IPS-18c (cell line): ENCODE measurements at regions not wholly inside any gene's neighbourhood (a gene's known extent, or its start where the extent isn't known, plus 50 kb on each side); places are given as distances from the start of the nearest gene placed in this dataset.
"Not testable (repeated sequence)": the region's sequence is repeated elsewhere in the genome, so short reads cannot be mapped to it uniquely, and the experiment has no call there.

Experiments
- H3K4me3 ChIP-seq: 2 replicates; pipeline ENCODE4 v1.7.0; 2013; ENCODE audit warnings: low read depth, mild to moderate bottlenecking, low read length, moderate library complexity; ENCODE audit not compliant: insufficient read depth
- H3K9me3 ChIP-seq: one replicate; pipeline ENCODE4 v1.6.1; 2013; ENCODE audit warnings: mild to moderate bottlenecking, low read length, moderate library complexity; ENCODE audit not compliant: control insufficient read depth, insufficient read depth

GRCh38 chr12:61137677-61138414, 1122.4 kb upstream of the USP15 start:
- Histone ChIP-seq H3K9me3 (peaks cover 5% of the 10 kb centered on the region), H3K4me3 (no peak overlapping the region)

GRCh38 chr12:61138415-61138759, 1121.8 kb upstream of the USP15 start:
- Histone ChIP-seq H3K9me3 (peaks cover 5% of the 10 kb centered on the region), H3K4me3 (no peak overlapping the region)

- Histone ChIP-seq H3K4me3 (no peak overlapping the region), H3K9me3 (no peaks in the 10 kb centered on the region)
Observed at GRCh38 chr12:61161961-61162360, 1098.2 kb upstream of the USP15 start.

DNA sequence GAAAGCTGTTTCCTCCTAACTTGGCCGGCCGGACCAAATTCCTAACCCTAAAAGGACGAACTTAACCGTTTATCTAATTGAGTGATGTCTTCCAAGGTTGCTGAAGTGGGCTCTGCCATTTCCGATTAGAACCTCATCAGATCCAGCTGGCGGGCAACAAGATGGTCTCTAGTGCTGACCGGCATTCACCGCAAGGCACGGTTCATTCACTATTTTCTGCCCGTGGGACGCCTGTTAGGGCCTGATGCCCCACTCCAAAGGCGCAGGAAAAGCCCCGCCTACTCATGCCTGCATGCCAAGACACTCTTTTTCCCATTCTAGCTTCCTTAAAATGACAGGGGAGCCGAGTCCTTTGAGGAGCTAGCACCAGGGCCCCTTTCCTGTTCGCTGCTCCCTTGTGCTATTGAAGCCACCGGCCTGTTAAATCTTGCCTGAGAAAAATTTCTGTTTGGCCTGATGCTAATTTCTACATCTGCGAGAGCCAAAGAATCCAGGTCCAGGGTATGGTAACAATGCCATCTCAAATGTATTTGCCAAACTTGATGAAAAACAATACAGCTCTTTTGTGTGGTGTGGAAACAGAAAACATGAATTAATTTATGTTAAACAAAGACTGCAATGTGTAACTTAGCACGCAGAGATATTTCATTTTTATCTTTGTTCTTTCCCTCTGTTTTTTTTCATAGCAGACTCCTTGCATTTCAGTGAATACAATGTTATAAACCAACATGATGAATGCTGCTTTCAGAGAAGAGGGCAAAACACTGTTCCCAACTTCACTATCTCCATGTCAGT, 1071.2 kb upstream of the USP15 start:
- Histone ChIP-seq H3K4me3 (no peak overlapping the region), H3K9me3 (no peaks in the 10 kb centered on the region)

GRCh38 chr12:61213646-61214045, 1046.6 kb upstream of the USP15 start:
- H3K4me3 ChIP-seq: no peak overlapping the region
- no peaks in the 10 kb centered on the region for H3K9me3 ChIP-seq

DNA sequence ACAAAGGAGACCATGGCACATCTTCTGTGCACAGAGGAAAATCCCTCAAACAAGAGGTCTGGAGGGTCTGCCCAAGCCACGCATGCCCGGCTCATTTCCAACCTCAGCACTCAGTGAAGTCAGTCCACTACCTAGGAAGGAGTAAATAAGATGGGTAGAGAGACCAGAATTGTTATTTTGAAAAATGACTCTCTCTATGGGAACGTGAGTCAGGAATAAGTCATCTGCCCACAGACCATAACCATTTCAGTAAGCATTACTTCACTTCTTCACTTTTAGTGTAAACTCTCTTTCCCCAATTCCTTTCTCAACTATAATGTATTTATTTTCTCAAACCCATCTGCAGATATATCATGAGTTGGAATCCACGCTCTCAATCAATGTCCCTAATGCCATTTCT, 1039.9 kb upstream of the USP15 start:
- Histone ChIP-seq H3K4me3 (no peak overlapping the region), H3K9me3 (no peaks in the 10 kb centered on the region)

DNA sequence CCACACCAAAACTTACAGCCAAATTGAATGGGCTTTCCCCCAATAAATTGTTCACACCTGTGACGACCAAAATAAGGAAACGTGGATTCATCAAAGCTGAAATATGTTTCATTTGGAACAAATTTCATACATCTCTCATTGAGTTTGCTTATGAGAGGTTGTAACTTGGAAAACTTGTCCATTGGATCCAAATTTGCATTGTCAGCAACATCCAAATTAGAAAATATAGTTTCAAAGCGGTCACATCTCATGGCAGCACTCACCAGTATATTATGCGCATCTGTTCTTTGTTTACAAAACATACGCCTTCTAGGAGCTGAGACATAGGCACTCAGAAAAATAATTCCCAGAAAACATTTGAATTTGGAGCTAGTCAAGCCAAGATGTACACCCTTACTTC, 1028.2 kb upstream of the USP15 start:
- Histone ChIP-seq H3K4me3 (no peak overlapping the region), H3K9me3 (no peaks in the 10 kb centered on the region)

GRCh38 chr12:61250303-61250702, 1009.9 kb upstream of the USP15 start:
- peaks cover 3% of the 10 kb centered on the region for H3K9me3 ChIP-seq
- H3K4me3 ChIP-seq: no peak overlapping the region

GRCh38 chr12:61251076-61251475, 1009.1 kb upstream of the USP15 start:
- peaks cover 3% of the 10 kb centered on the region for H3K9me3 ChIP-seq
- no peak overlapping the region for H3K4me3 ChIP-seq

- Histone ChIP-seq H3K4me3 (no peak overlapping the region), H3K9me3 (peaks cover 3% of the 10 kb centered on the region)
Observed at GRCh38 chr12:61254225-61254624, 1006.0 kb upstream of the USP15 start.

DNA sequence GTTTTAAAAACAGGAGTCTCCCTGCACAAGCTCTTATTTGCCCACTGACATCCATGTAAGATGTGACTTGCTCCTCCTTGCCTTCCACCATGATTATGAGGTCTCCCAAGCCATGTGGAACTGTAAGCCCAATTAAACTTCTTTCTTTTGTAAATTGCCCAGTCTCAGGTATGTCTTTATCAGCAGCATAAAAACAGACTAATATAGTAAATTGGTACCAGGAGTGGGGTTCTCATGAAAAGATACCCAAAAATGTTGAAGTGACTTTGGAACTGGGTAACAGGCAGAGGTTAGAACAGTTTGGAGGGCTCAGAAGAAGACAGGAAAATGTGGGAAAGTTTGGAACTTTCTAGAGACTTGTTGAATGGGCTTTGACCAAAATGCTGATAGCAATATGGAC, 995.9 kb upstream of the USP15 start:
- not testable (repeated sequence) for H3K4me3 ChIP-seq, H3K9me3 ChIP-seq

DNA sequence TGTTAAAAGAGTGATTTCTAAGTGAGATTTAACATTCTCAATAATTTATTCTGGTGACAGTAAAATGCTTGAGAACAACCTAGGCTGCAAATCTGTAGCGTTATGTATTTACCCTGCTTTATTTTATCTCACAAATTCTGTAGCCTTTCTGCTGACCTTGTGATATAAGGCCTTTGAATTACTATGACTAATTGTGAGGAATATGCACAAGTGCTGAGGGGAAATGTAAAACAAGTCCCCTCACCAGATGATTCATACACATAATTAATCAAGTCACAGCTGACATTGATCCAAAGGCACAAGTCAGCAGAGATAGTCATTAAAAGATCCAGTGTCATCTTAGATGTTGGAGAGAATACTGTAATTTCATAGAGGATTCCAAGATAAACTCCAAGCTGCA, 992.7 kb upstream of the USP15 start:
- H3K4me3 ChIP-seq: no peak overlapping the region
- peaks cover 4% of the 10 kb centered on the region for H3K9me3 ChIP-seq

- H3K9me3 ChIP-seq: no peaks in the 10 kb centered on the region
Observed at GRCh38 chr12:61272441-61272840, 987.8 kb upstream of the USP15 start.

DNA sequence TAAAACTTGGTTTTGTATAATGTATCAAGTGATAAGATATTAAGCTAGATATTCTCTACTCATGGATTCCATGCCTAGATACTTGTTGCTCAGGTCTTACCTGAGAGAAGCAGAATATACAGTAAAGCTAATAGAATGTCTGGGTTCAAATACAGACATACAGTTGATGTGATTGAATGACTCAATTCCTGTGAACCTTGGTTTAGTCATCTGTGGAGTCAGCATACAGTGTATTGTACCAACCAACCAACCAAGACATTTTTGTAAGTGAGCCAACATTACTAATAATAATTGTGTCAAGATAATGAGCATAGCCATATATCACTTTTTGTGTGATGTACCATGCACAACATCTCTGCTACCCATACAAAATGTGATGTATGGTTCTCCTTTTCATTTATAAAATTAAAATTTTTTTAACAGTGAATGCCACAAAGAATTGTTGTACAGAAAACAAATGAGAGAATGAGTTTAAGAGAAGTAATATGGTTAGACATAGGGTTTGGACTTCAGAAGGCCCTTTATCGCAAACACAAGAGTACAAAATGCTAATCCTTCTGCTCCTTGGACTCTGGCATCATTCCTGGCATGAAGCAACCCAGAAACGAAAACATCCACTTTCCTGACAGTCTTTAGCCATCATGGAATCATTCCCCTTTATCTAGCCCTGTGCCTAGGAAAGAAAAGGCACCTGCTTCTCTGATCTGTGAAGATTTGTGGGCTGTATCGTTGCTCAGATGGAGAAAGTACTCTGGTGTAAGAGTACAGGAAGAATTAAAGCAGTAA, 977.2 kb upstream of the USP15 start:
- H3K4me3 ChIP-seq: no peak overlapping the region
- no peaks in the 10 kb centered on the region for H3K9me3 ChIP-seq

More at GRCh38 chr12:61272441-61272840, 987.8 kb upstream of the USP15 start:
- H3K4me3 ChIP-seq: no peak overlapping the region

GRCh38 chr12:61290473-61290872, 969.7 kb upstream of the USP15 start:
- peaks cover 6% of the 10 kb centered on the region for H3K9me3 ChIP-seq
- no peak overlapping the region for H3K4me3 ChIP-seq

GRCh38 chr12:61291647-61292046, 968.6 kb upstream of the USP15 start:
- Histone ChIP-seq H3K9me3 (peaks cover 6% of the 10 kb centered on the region), H3K4me3 (no peak overlapping the region)

DNA sequence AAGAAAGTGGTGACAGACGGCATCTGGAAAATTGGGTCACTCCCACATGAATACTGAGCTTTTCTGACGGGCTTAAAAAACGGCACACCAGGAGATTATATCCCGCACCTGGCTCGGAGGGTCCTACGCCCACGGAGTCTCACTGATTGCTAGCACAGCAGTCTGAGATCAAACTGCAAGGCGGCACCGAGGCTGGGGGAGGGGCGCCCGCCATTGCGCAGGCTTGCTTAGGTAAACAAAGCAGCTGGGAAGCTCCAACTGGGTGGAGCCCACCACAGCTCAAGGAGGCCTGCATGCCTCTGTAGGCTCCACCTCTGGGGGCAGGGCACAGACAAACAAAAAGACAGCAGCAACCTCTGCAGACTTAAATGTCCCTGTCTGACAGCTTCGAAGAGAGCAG, 966.2 kb upstream of the USP15 start:
- not testable (repeated sequence) for H3K9me3 ChIP-seq, H3K4me3 ChIP-seq

GRCh38 chr12:61301817-61302216, 958.4 kb upstream of the USP15 start:
- no peaks in the 10 kb centered on the region for H3K9me3 ChIP-seq
- no peak overlapping the region for H3K4me3 ChIP-seq
